Mesothelial cell of epicardium (in vitro differentiated cells): ENCODE measurements at regions not wholly inside any gene's neighbourhood (a gene's known extent, or its start where the extent isn't known, plus 50 kb on each side); places are given as distances from the start of the nearest gene placed in this dataset.

ENCODE experiments used
- DNase-seq, 2 experiments: peaks; one replicate each; pipeline ENCODE4 v3.0.0; 2021; ENCODE audit warnings: low spot score in 2 of 2; ENCODE audit not compliant: unreplicated experiment in 2 of 2
- H3K27ac Mint-ChIP-seq: 2 replicates; pipeline ENCODE4 v1.8.0; 2021; ENCODE audit warnings: mixed read lengths
- H3K27me3 Mint-ChIP-seq: 2 replicates; pipeline ENCODE4 v1.8.0; 2021; ENCODE audit warnings: low read depth, mixed read lengths
- H3K36me3 Mint-ChIP-seq: 2 replicates; pipeline ENCODE4 v1.8.0; 2021; ENCODE audit warnings: mixed read lengths
- H3K4me1 Mint-ChIP-seq: 2 replicates; pipeline ENCODE4 v1.8.0; 2021; ENCODE audit warnings: mixed read lengths
- H3K4me3 Mint-ChIP-seq: 2 replicates; pipeline ENCODE4 v1.8.0; 2021; ENCODE audit warnings: mild to moderate bottlenecking, moderate library complexity, mixed read lengths
- H3K9me3 Mint-ChIP-seq: 2 replicates; pipeline ENCODE4 v1.8.0; 2021; ENCODE audit warnings: mixed read lengths
- CTCF ChIP-seq: fragments of 200-600 bp; sonication (generic); IDR thresholded peaks from one replicate; pipeline ENCODE4 v1.5.0; 2021; ENCODE audit warnings: antibody characterized with exemption; ENCODE audit not compliant: unreplicated experiment

- Mint-ChIP-seq H3K4me3 (no peak overlapping the region), H3K9me3 (peaks cover 4% of the 10 kb centered on the region), H3K27ac (no peak overlapping the region), H3K36me3 (no peaks in the 10 kb centered on the region), H3K27me3 (peaks cover 9% of the 10 kb centered on the region), H3K4me1 (peaks cover 21% of the 10 kb centered on the region)
- DNase-seq, result no peak
- TF ChIP-seq CTCF, result no peak
These were observed 172.3 kb downstream of the INO80D start for GRCh38 chr2:205913668-205914067.

DNA sequence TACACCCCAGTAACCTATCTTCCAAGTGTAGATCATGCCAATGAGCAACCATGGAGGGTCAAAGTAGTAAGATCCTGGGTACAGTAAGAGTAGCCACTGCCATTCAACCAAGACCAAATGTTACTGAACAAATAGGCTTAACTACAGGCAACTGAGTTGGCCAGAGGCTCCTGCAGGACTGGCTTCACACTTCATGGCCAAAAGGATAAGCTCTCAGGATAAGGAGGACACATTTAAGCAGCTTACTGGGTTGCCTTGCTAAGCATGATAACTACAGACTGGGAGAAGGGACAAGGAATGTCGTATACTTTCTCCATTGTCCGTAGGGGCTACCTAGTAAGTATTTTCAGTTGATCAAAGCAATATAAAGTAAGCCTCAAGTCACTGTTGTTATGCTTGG, 174.7 kb downstream of the INO80D start:
- TF ChIP-seq CTCF, result no peak
- Mint-ChIP-seq H3K9me3 (peaks cover 10% of the 10 kb centered on the region), H3K27me3 (peaks cover 9% of the 10 kb centered on the region), H3K4me3 (no peak overlapping the region), H3K27ac (no peak overlapping the region), H3K4me1 (peaks cover 28% of the 10 kb centered on the region), H3K36me3 (no peaks in the 10 kb centered on the region)
- DNase-seq, result no peak

DNA sequence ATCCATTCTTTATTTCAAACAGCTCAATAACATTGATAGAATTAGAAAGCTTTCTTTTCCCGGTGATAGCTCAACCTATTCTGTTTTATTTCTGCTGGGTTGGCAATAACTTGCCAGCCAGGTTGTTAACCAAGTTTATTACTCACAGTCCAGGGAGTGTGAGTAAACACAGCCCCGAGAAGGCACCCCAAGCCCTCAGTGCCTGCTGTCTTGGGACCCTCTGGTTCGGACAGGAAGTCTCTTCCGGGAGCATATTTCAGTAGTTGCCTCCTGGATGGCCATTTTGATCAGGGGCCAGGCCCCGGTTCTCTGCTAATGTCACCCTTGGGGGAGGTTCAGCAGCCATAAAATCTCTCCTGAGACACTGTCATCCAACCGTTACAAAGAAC, 176.8 kb downstream of the INO80D start:
- H3K27ac Mint-ChIP-seq, result no peak overlapping the region
- H3K36me3 Mint-ChIP-seq, result no peaks in the 10 kb centered on the region
- peaks cover 10% of the 10 kb centered on the region for H3K9me3 Mint-ChIP-seq
- DNase-seq, result no peak
- TF ChIP-seq CTCF, result no peak
- no peak overlapping the region for H3K4me3 Mint-ChIP-seq
- H3K4me1 Mint-ChIP-seq, result peaks cover 24% of the 10 kb centered on the region
- peaks cover 9% of the 10 kb centered on the region for H3K27me3 Mint-ChIP-seq

DNA sequence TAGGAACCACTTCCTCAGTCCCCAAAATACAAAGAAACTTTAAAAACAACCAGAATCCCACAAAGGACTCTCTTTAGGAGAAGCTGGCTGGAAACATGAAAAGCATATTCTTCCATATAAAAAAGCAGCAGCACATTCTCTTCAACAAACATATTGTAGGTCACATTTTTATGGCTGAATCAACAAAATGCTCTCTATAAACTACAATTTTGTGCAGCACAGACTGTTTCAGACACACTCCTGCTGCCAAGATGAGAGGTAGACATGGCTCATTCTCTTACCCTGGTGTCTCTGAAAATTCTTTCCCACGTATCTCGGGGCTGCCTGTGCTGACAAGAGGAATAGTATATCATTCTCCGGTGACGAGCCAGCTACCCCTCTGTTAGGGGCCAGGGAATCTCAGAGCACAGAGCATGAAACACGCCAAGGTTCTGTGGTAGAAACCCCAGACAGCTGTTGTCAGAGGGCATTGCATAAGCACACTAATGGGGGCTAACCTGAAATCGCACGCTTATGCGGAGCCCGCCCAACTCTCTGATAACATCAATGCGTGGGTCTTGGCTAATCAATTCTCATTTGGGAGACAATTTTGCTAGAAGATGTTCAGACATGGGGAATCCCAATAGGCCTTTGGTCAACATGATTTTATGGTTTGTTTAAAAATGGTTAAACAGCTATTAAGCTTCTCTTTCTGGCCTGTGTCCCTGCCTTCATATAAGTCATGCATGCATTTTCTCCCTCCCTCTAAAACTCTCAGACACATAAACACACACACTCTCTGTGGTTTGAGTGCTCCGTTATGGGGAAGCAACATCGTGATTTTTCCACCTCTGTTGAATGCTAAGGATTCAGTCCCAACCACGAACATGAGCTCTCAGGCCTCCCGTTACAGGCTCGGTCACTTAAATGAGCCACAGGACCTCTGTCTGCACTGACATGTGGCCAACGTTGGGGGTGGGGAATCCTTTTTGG, 177.5 kb downstream of the INO80D start:
- DNase-seq, result no peak
- peaks cover 9% of the 10 kb centered on the region for H3K27me3 Mint-ChIP-seq

DNA sequence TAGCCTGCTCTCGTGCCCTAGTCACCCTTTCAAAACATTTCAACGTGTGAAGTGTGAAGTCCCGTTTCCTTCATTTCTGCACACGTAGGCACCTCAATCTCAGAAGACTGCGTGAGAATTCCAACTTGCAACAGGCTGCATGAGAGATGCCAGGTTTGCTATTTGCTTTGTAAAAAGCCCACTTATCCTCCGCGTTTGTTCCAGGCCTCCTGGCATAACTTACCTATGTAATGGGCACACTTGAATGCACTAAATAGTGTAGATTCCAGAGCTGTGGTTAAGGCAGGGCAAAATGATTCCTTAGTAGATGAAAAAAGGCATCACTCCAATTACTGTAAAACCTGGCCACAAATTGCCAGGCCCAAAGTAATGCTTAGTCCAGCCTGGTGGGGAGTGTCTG, 179.6 kb downstream of the INO80D start:
- no peak overlapping the region for H3K4me3 Mint-ChIP-seq
- peaks cover 33% of the 10 kb centered on the region for H3K4me1 Mint-ChIP-seq
- no peak overlapping the region for H3K27ac Mint-ChIP-seq
- no peak for TF ChIP-seq CTCF
- peaks cover 9% of the 10 kb centered on the region for H3K27me3 Mint-ChIP-seq
- no peak for DNase-seq
- H3K9me3 Mint-ChIP-seq, result peaks cover 10% of the 10 kb centered on the region
- H3K36me3 Mint-ChIP-seq, result no peaks in the 10 kb centered on the region

More for the DNA sequence above, 177.5 kb downstream of the INO80D start:
- peak overlapping the region; percentile 14 for H3K27ac Mint-ChIP-seq
- H3K4me3 Mint-ChIP-seq, result no peak overlapping the region
- no peak for TF ChIP-seq CTCF
- H3K36me3 Mint-ChIP-seq, result no peaks in the 10 kb centered on the region
- peaks cover 22% of the 10 kb centered on the region for H3K4me1 Mint-ChIP-seq
- peaks cover 10% of the 10 kb centered on the region for H3K9me3 Mint-ChIP-seq
